ENCODE measurements at regions not wholly inside any gene's neighbourhood (a gene's known extent, or its start where the extent isn't known, plus 50 kb on each side); places are given as distances from the start of the nearest gene placed in this dataset.

DNA sequence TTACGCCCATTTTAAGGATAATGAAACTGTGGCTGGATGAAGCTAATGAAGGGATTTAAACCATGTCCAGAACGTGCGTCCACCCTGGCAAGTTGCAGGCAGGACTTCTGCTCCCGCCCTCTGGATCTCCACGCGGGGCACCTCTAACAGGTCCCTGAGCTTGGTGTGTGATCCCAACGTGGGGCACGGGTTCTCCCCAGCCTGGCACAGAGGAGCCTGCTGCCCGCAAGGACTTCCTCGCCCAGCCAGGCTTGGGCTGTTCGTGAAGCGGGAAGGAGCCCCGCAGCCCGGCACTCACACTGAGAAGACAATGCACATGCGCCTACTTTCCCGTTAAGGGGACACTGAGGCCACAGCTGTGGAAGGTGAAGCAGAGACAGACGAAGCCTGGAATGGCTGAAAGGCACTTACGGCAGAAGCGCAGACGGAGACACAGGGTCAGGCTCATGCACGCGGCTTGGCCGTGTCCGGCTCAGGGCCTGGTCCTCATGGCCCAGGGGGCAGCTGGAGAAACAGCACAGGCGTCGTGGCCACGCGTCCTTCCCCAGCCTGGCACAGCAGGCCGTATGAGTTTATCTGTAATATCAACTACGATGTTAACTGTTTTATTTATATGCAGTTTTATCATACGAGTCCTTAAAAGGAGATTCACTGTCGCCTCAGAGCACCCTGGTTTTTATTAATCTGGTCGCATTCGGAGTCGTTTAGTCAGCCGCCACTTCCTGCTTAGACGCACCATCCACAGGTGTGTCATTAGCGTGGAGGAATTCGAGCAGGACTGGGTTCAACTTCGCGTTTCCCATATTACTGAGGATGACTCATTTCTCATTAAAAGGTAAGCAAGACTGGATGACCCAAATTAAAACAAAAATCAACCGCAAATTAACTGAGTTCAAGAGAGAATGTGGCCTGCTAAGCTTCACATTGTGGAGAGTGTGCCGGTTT lies 835.9 kb downstream of the GALR1 start:
- DNase-seq = no peak

DNA sequence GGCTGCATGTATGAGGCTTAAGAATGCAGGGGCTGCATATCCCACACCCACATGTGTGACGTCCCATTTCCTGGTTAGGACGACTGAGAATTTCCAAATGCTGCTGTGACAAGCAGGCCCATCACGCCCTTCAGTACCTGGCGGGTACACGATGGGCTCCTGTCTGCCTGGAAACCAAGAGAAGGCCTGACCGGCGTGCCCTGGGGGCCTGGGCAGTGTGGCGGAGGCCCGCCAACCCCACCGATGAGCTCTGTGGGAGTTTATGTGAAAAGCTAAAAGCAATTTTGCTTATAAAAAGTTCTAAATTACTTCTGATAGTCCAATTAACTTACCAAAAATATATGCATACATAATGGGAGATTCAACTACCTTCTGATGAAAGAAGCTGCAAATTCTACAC lies 837.3 kb downstream of the GALR1 start:
- no peak for DNase-seq

DNA sequence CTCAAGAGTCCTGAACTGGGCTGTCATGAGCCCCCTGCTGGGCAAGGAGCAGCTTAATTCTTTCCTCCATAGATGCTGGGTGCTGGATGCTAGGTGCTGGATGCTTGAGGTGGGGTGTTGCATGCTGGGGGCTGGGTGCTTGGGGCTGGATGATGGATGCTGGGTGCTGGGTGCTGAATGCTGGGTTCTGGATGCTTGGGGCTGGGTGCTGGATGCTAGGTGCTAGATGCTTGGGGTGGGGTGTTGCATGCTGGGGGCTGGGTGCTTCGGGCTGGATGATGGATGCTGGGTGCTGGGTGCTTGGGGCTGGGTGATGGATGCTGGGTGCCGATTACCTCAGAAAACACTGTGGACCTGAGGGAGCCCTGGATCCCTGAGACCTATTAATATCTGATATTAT lies 837.7 kb downstream of the GALR1 start:
- DNase-seq = no peak

- DNase-seq = no peak
Measured at GRCh38 chr18:78090584-78090983, 840.9 kb downstream of the GALR1 start.

DNA sequence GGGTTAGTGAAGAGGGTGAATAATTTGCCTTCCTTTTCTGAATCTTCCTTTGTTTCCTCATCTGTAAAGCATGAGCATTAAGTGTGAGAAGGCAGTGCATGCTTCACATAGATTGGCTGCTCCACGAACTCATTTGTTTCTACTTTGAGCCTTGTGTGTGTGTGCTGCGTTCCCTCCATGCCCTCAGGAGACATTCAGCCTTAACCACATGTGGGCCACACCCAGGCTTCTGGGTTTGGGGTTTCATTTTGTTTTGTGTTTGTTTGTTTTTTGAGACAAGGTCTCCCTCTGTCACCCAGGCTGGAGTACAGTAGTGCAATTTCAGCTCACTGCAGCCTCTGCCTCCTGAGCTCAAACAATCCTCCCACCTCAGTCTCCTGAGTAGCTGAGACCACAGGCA lies 843.3 kb downstream of the GALR1 start:
- DNase-seq = no peak

- DNase-seq = no peak
Measured at GRCh38 chr18:78099979-78100588, 850.4 kb downstream of the GALR1 start.

DNA sequence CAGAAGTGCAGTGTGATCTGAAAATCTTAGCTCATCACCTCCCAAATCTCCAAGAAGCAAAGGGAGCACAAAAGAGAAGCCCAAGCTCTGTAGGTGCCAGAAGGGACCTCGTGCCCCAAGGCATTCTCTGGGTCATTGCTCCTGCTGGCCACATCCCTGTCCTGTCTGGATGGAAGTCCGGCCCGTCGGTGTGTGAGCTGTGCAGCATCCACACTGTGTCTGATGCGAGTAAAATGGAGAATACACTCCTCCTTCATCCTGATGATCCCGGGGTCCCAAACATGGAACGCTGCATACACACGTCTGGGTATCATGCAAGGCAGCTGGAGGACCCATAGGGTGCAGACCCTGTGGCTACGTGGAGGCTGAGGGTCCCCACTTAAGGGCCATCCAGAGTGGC lies 851.4 kb downstream of the GALR1 start:
- DNase-seq = no peak

DNA sequence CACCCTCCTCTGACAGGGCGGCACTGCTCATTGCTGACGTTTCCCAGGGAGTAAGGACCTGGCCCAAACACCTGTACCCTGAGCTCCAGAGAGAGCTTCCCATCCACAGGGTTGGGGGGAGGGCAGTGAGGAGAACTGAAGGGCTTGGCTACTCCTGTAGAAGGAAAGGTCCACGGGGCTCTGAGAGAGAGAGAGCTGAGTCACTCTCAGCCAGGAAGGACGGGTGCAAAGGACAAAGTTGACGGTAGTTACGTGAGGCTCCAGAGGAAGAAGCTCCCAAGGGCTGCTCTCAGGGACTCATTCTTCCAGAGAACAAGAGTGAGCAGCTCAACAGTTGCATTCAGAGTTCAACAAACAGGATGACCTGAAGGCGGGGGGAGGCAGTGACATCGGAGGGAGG lies 852.5 kb downstream of the GALR1 start:
- DNase-seq = no peak

DNA sequence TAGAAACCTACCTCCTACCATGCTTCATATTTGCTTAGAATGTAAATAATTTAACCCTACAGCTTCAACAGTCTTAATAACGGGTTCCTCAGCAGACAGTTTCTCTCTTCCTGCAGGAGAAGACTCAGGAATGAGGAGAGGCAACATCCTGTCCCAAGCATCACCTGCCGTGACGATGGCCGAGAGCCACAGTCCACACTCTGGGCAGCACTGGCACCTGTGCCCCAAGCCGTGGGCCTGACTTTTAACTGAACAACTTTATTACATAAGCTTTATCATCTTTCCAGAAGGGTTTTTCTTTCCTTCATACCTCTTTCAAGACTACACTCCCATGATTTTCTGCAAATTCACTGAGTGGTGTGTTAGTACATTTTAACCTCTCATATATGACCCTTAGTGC lies 856.0 kb downstream of the GALR1 start:
- no peak for DNase-seq

GRCh38 chr18:78106946-78107345 lies 857.3 kb downstream of the GALR1 start:
- DNase-seq = no peak

GRCh38 chr18:78107363-78107762 lies 857.7 kb downstream of the GALR1 start:
- DNase-seq = no peak

DNA sequence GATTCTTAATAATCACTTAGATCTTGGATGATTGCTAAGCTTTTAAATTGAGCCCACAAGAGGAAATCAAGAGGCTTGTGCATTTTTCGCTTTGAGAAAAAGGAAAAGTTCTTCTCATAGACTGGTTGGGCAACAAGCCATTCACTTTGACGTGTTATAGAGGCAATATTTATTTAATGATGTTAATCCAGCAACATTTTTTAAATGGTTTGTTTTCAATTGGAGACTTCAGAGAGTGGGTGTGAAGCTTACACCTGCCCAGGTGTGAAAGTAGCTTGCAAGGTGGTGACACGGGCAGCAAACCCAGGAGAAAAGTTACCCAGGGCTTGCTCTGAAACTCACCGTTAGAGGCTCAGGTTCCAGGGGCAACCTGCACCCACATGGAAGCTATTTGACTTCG lies 858.9 kb downstream of the GALR1 start:
- DNase-seq = no peak

DNA sequence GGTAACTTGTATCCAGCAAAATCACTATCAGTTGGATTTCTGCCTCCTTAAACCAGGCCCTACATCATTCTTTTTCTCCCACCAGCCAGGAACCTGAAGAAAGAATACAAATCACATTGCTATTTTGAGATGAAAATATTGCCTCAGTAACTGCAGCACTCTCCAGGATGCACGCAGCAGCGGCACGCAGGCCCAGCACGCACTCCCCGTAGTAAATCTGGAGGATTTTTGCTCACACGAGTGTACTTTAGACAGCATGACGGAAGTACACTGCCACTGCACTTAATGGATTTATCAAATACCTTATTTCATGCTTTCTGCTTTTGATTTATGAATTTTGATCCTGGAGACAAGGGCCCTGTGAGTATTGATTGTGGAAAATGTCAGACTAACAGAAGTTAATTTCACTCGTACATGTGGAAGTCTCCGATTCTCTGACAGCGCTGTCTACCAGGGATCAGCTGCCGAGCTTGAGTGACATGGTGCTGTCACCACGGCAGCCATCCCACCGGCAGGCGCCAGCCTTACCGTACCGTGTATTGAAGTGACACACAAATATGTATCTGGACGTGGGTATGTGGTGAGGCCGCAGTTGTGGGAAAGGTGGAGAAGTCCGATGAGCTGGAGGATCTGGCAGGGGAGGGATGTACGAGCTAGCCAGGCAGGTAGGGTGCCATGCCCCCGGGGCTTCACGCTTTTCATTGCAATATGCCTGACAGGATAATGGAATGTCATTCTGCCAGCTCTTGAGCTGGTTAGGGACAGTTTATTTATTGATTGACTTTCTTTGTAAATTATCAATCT lies 863.7 kb downstream of the GALR1 start:
- DNase-seq = no peak

- no peak for DNase-seq
Measured at GRCh38 chr18:78113940-78114251, 864.2 kb downstream of the GALR1 start.

DNA sequence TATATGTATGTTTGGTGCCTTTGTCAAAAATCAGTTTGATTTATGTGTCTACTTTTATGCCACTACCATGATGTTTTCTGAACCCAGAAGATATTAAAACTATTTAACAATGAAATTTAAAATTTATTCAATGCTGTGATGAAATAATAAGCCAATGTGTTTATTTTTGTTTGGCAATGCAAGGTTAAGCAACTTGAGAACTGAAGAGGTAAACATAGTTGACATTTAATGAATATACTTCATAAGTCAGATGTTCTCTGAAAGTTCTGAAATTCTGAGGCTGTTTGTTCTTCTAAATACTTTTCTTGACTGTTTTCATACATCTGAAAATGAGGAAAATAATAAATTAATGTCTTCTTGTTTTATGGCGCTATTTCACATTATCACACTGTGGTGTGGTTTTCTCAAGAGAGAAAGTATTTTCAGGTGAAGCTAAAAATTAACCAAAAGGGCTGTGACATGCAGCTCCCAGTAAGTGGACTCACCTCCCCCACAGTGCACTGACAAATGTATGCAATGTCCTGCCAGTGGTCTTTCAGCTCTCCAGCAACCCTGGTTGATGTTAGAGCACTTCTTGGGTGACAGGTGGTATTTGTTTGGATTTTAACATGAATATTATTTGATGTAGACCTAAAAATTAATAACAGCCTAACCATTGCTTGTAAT lies 863.6 kb upstream of the SALL3 start:
- DNase-seq = no peak

DNA sequence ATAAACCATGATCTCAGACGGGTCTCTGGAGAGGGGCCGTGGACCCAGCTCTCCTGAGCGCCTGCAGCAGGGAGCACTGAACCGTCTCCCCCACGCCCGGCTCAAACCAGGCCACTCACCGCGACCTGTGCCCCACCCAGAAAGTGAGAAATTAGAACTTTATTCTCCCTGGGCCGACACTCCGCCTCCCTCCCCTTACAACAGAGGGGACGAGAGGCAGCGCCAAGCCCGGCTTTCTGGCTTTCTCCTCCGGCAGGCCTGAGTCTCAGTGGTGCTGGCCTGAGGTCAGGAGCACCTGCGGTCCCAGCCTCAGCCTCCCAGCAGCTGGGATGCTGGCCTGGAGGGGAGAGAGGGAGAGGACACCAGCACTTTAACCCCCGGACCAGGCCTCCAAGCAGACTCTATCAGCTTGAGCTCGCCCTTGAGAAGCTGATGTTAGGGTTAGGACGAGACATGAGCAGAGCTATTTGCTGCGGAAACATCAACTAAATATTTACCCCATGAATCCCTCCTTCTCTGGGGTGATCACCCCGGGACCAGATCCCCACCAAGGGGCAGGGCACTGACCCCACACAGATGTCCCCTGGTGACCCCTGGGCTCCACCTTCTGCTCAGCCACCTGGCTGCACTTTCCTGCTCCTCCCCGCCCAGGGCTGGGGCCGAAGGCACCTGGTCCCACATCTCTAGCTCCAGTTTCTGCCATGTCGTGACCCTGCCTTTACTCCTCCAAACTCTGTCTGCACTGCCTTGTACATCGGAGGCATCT lies 856.3 kb upstream of the SALL3 start:
- no peak for DNase-seq

GRCh38 chr18:78123926-78124797 lies 855.5 kb upstream of the SALL3 start:
- DNase-seq = no peak

GRCh38 chr18:78125206-78125896 lies 854.3 kb upstream of the SALL3 start:
- no peak for DNase-seq

DNA sequence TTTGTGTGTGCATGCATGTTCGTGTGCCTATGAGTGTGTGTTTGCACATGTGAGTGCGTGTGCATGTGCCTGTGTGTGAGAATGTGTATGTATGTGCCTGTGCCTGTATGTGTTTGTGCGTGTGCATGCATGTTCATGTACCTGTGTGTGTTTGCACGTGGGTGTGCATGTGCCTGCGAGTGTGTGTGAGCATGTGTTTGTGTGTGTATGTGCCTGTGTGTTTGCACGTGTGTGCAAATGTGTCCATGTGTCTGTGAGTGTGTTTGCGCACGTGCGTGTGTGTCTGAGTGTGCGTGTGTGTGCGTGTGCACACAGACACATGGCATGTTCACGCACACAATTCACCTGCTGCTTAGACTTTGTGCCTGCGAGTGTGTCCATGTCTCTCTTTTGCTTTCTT lies 853.5 kb upstream of the SALL3 start:
- DNase-seq = no peak

DNA sequence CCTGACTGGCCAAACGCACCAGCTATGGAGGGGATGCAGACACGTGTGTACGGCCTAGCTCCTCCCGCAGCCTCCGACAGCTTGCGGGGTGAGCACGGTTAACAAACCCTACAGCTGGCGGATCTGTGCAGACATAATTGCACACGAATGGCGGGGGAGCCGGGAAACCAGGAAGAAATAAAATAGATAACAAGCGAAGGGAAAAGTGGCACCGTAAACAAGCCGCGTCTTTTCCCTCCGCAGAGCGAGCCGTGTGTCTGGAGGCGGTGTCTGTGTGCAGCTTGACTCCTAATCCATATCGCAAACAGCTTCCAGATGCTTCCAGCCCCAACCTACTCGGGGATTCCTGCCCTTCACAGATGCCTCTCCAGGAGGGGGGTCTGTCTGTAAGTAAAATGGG lies 853.1 kb upstream of the SALL3 start:
- DNase-seq = no peak

DNA sequence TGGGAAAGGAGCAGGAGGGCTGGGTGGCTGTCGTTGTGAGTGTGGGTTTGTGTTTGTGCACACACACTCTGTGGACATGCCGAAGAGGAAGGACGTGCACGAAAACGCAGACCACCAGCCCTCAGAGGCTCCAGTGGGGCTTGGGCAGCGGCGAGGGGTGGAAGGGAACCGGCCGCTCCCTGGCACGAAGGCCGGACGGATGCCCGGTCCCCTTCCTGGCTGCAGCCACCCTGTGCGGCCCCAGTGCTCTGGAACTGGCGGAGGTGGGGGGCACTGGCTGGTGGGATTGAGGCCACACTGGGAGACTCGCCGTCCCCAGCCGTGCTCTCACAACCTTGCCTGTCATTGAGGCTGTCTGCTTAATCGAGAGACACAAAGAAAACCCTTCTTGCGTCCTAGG lies 852.6 kb upstream of the SALL3 start:
- DNase-seq = no peak

All from stimulated activated CD4-positive, alpha-beta T cell treated with anti-CD3 and anti-CD28 coated beads, Interleukin-4, amount 100 ng/mL, for 1 hour (primary cell).